ENCODE measurements at regions not wholly inside any gene's neighbourhood (a gene's known extent, or its start where the extent isn't known, plus 50 kb on each side); places are given as distances from the start of the nearest gene placed in this dataset.

GRCh38 chr7:41367967-41368882, 334.7 kb downstream of the INHBA start:
- DNase-seq (ENCODE audit: low read depth in 1 of 2, low spot score in 2 of 2): no peak
- no peak overlapping the region for H2BK120ac ChIP-seq (replicated peaks; ENCODE audit: low read depth, low read length)
- no peak overlapping the region for H3K56ac ChIP-seq (replicated peaks; ENCODE audit: insufficient read length, low read depth, low read length)
- 95% methylated on average over 11 of the region's 11 CpGs; no CpG with 5 or more reads in 1 of the 2 experiments for WGBS, 2 experiments (ENCODE audit: extremely low coverage in 1 of 2, insufficient coverage in 1 of 2, insufficient read length in 1 of 2, insufficient replicate concordance in 2 of 2, low coverage in 1 of 2, low lambda C conversion rate in 2 of 2, missing lambda C conversion rate in 1 of 2)
- no peak overlapping the region for H2BK20ac ChIP-seq (ENCODE audit: low read length)
- no peak overlapping the region for H4K8ac ChIP-seq (ENCODE audit: extremely low read depth, insufficient read depth, low read length)
- H4K91ac ChIP-seq (replicated peaks; ENCODE audit: insufficient read length, low read length): no peak overlapping the region
- no peak overlapping the region for H3K4ac ChIP-seq (replicated peaks; ENCODE audit: insufficient read length, low read depth, low read length)
- no peak overlapping the region for H2AK5ac ChIP-seq (ENCODE audit: low read depth, low read length)
- no peak overlapping the region for H3K4me3 ChIP-seq (ENCODE audit: extremely low read depth in 1 of 4, insufficient read depth in 2 of 4, low read depth in 3 of 4, low read length in 4 of 4)
- no peaks in the 10 kb centered on the region for H3K79me1 ChIP-seq (ENCODE audit: low read depth, low read length)
- H2AFZ ChIP-seq (ENCODE audit: low read length): no peak overlapping the region
- H3K9me3 ChIP-seq (ENCODE audit: insufficient read depth in 2 of 2, low read depth in 1 of 2, low read length in 1 of 2): no peaks in the 10 kb centered on the region
- H3K79me2 ChIP-seq (ENCODE audit: control insufficient read depth in 1 of 2, insufficient read depth in 2 of 2, low read length in 2 of 2): no peaks in the 10 kb centered on the region
- H3K23me2 ChIP-seq (ENCODE audit: low read depth, low read length): no peaks in the 10 kb centered on the region
- no peaks in the 10 kb centered on the region for H3K4me1 ChIP-seq (replicated peaks in 1 of 4; ENCODE audit: control insufficient read depth in 3 of 4, insufficient read depth in 4 of 4, low read length in 3 of 4)
- POLR2A ChIA-PET (ENCODE audit: partially characterized antibody): no interaction called here
- H2BK12ac ChIP-seq (ENCODE audit: low read depth, low read length): no peak overlapping the region
- CTCF ChIA-PET (ENCODE audit: partially characterized antibody): no interaction called here
- no peaks in the 10 kb centered on the region for H3K36me3 ChIP-seq (ENCODE audit: control insufficient read depth in 2 of 4, insufficient read depth in 4 of 4, low read length in 3 of 4)
- H3K27ac ChIP-seq (ENCODE audit: low read depth, low read length): no peak overlapping the region
- no peak for TF ChIP-seq JUN (IDR thresholded peaks at IDR 0.05; ENCODE audit: low read depth, low read length)
- no peak for TF ChIP-seq NRF1 (IDR thresholded peaks at IDR 0.05; ENCODE audit: low read depth, low read length)
- no peak for TF ChIP-seq SP1 (IDR thresholded peaks at IDR 0.05; ENCODE audit: low read depth, low read length)
- no peak overlapping the region for H3K18ac ChIP-seq (ENCODE audit: extremely low read depth, low read length)
- no peak overlapping the region for H3K14ac ChIP-seq (ENCODE audit: insufficient read length)
- no peak overlapping the region for H2BK15ac ChIP-seq (ENCODE audit: low read length)
- H2BK5ac ChIP-seq (ENCODE audit: low read depth, low read length): no peak overlapping the region
- FAIRE-seq: no peak
- H3K23ac ChIP-seq (ENCODE audit: insufficient read length): no peak overlapping the region
- H4K5ac ChIP-seq (ENCODE audit: insufficient read length, low read depth, low read length): no peak overlapping the region
- H3K27me3 ChIP-seq (replicated peaks in 1 of 4; ENCODE audit: control insufficient read depth in 3 of 4, extremely low read depth in 1 of 4, insufficient read depth in 3 of 4, low read length in 3 of 4): no peaks in the 10 kb centered on the region
- no peak overlapping the region for H3K9ac ChIP-seq (replicated peaks in 1 of 4; ENCODE audit: extremely low read depth in 1 of 4, low read depth in 3 of 4, low read length in 3 of 4)
- H4K20me1 ChIP-seq (replicated peaks in 1 of 2; ENCODE audit: control insufficient read depth in 1 of 2, insufficient read depth in 2 of 2, low read length in 2 of 2): no peaks in the 10 kb centered on the region
- H3K4me2 ChIP-seq (ENCODE audit: insufficient read depth in 1 of 2, low read depth in 2 of 2, low read length in 2 of 2): no peak overlapping the region
